ENCODE measurements at regions not wholly inside any gene's neighbourhood (a gene's known extent, or its start where the extent isn't known, plus 50 kb on each side); places are given as distances from the start of the nearest gene placed in this dataset.
"Not testable (repeated sequence)": the region's sequence is repeated elsewhere in the genome, so short reads cannot be mapped to it uniquely, and the experiment has no call there.

- Histone ChIP-seq H3K9me2 (ENCODE audit: insufficient read depth, low read length) (no peaks in the 10 kb centered on the region), H3K4me3 (ENCODE audit: low read depth, low read length, poor library complexity, severe bottlenecking) (no peak overlapping the region), H3K27ac (ENCODE audit: low read depth, low read length, poor library complexity, severe bottlenecking) (no peak overlapping the region), H2AFZ (ENCODE audit: low read length) (no peak overlapping the region), H3K4me2 (ENCODE audit: low read length) (no peak overlapping the region), H3K36me3 (ENCODE audit: insufficient read depth, low read length) (no peaks in the 10 kb centered on the region), H3K9me3 (ENCODE audit: low read length) (no peaks in the 10 kb centered on the region), H3K79me2 (ENCODE audit: insufficient read depth, low read depth, low read length) (no peaks in the 10 kb centered on the region), H4K20me1 (ENCODE audit: insufficient read depth, low read length) (no peaks in the 10 kb centered on the region), H3K4me1 (ENCODE audit: insufficient read depth, low read length, poor library complexity, severe bottlenecking) (no peaks in the 10 kb centered on the region)
- intact Hi-C loops (cut with micrococcal nuclease; ENCODE audit: unreplicated experiment) = no loop called here
- ChIA-PET POLR2A (no interaction called here), CTCF (ENCODE audit: unreplicated experiment) (no interaction called here)
- TF ChIP-seq CTCF (conservative IDR thresholded peaks at IDR 0.05; ENCODE audit: low read length) = no peak
- DNase-seq (ENCODE audit: low spot score) = no peak
- BruUV-seq (replicated peaks) = no TSS peak
These were observed 233.0 kb upstream of the RPS23 start for GRCh38 chr5:82511134-82511533.

GRCh38 chr5:82509762-82510161 lies 231.6 kb upstream of the RPS23 start:
- Histone ChIP-seq H3K9me2 (ENCODE audit: insufficient read depth, low read length) (no peaks in the 10 kb centered on the region), H2AFZ (ENCODE audit: low read length) (no peak overlapping the region), H3K27ac (ENCODE audit: low read depth, low read length, poor library complexity, severe bottlenecking) (no peak overlapping the region), H4K20me1 (ENCODE audit: insufficient read depth, low read length) (no peaks in the 10 kb centered on the region), H3K79me2 (ENCODE audit: insufficient read depth, low read depth, low read length) (no peaks in the 10 kb centered on the region), H3K36me3 (ENCODE audit: insufficient read depth, low read length) (no peaks in the 10 kb centered on the region), H3K4me1 (ENCODE audit: insufficient read depth, low read length, poor library complexity, severe bottlenecking) (no peaks in the 10 kb centered on the region), H3K4me3 (ENCODE audit: low read depth, low read length, poor library complexity, severe bottlenecking) (no peak overlapping the region), H3K9me3 (ENCODE audit: low read length) (no peaks in the 10 kb centered on the region), H3K4me2 (ENCODE audit: low read length) (no peak overlapping the region)
- DNase-seq (ENCODE audit: low spot score) = no peak
- TF ChIP-seq EZH2phosphoT487 (IDR thresholded peaks at IDR 0.05; ENCODE audit: borderline replicate concordance, low read depth, low read length) (no peak), CTCF (conservative IDR thresholded peaks at IDR 0.05; ENCODE audit: low read length) (no peak)
- BruUV-seq (replicated peaks) = no TSS peak
- POLR2A ChIA-PET = no interaction called here
- CTCF ChIA-PET (ENCODE audit: unreplicated experiment) = no interaction called here
- intact Hi-C loops (cut with micrococcal nuclease; ENCODE audit: unreplicated experiment) = no loop called here

GRCh38 chr5:82506390-82506789 lies 228.2 kb upstream of the RPS23 start:
- BruUV-seq (replicated peaks); H3K4me1 ChIP-seq (ENCODE audit: insufficient read depth, low read length, poor library complexity, severe bottlenecking); H3K9me3 ChIP-seq (ENCODE audit: low read length); H3K4me3 ChIP-seq (ENCODE audit: low read depth, low read length, poor library complexity, severe bottlenecking); POLR2A ChIA-PET; H3K4me2 ChIP-seq (ENCODE audit: low read length); H3K36me3 ChIP-seq (ENCODE audit: insufficient read depth, low read length); DNase-seq (ENCODE audit: low spot score); H3K9me2 ChIP-seq (ENCODE audit: insufficient read depth, low read length); intact Hi-C loops (cut with micrococcal nuclease; ENCODE audit: unreplicated experiment); H3K27ac ChIP-seq (ENCODE audit: low read depth, low read length, poor library complexity, severe bottlenecking); CTCF ChIA-PET (ENCODE audit: unreplicated experiment); H2AFZ ChIP-seq (ENCODE audit: low read length); H3K79me2 ChIP-seq (ENCODE audit: insufficient read depth, low read depth, low read length); H4K20me1 ChIP-seq (ENCODE audit: insufficient read depth, low read length): not testable (repeated sequence)
